Parathyroid adenoma (tissue), 2 donors: ENCODE measurements at regions not wholly inside any gene's neighbourhood (a gene's known extent, or its start where the extent isn't known, plus 50 kb on each side); places are given as distances from the start of the nearest gene placed in this dataset.

Source experiments
- H2AFZ ChIP-seq: fragments of 300-600 bp; sonication (generic); one replicate; pipeline ENCODE4 v1.7.0; 2017; ENCODE audit warnings: antibody characterized with exemption, mild to moderate bottlenecking
- H3K27ac ChIP-seq: fragments of 300-600 bp; sonication (generic); one replicate; pipeline ENCODE4 v1.7.0; 2017
- H3K27me3 ChIP-seq: fragments of 300-600 bp; sonication (generic); one replicate; pipeline ENCODE4 v1.7.0; 2017; ENCODE audit warnings: low read length; ENCODE audit not compliant: control insufficient read depth, insufficient read depth
- H3K36me3 ChIP-seq: fragments of 300-600 bp; sonication (generic); one replicate; pipeline ENCODE4 v1.7.0; 2017; ENCODE audit warnings: low read length; ENCODE audit not compliant: control insufficient read depth, insufficient read depth
- H3K4me1 ChIP-seq: fragments of 300-600 bp; sonication (generic); one replicate; pipeline ENCODE4 v1.7.0; 2017; ENCODE audit warnings: control low read depth
- H3K4me2 ChIP-seq: fragments of 300-600 bp; sonication (generic); one replicate; pipeline ENCODE4 v1.7.0; 2017; ENCODE audit warnings: low read length
- H3K4me3 ChIP-seq: fragments of 300-600 bp; sonication (generic); one replicate; pipeline ENCODE4 v1.7.0; 2017; ENCODE audit warnings: low read depth, low read length
- H3K79me2 ChIP-seq: fragments of 300-600 bp; sonication (generic); one replicate; pipeline ENCODE4 v1.7.0; 2017; ENCODE audit warnings: control low read depth
- H3K9ac ChIP-seq: fragments of 300-600 bp; sonication (generic); one replicate; pipeline ENCODE4 v1.7.0; 2017; ENCODE audit warnings: mild to moderate bottlenecking
- H3K9me3 ChIP-seq: fragments of 300-600 bp; sonication (generic); one replicate; pipeline ENCODE4 v1.7.0; 2017; ENCODE audit warnings: low read length; ENCODE audit not compliant: control insufficient read depth
- TF ChIP-seq, protein P1 (sequence below): fragments of 300-600 bp; sonication (generic); IDR thresholded peaks from one replicate; pipeline ENCODE4 v1.7.0; 2017; ENCODE audit warnings: antibody characterized with exemption, mild to moderate bottlenecking
- donor health status: primary hyperparathyroidism.

DNA sequence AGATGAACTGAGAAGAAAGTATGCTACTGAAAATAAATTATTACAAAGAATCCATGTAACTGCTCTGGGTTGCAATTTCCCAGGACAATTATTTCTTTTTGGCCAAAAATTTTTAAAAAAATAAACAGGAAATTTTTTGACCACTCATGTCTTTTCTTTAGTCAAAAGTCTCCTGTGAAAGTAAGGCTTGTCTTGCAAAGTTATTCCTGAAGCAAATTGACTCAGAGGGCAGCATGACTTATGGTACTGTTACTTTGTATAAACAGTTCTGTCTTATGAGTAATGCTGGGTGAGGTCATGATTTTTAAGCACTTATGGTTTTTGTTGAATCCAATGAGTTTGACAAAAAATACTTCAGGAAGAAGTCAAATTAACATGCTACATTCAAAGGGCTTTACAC, 292.8 kb upstream of the ARSJ start:
- no peak overlapping the region for H3K4me3 ChIP-seq
- no peaks in the 10 kb centered on the region for H3K27me3 ChIP-seq
- H3K27ac ChIP-seq: no peak overlapping the region
- TF ChIP-seq, protein P1, sequence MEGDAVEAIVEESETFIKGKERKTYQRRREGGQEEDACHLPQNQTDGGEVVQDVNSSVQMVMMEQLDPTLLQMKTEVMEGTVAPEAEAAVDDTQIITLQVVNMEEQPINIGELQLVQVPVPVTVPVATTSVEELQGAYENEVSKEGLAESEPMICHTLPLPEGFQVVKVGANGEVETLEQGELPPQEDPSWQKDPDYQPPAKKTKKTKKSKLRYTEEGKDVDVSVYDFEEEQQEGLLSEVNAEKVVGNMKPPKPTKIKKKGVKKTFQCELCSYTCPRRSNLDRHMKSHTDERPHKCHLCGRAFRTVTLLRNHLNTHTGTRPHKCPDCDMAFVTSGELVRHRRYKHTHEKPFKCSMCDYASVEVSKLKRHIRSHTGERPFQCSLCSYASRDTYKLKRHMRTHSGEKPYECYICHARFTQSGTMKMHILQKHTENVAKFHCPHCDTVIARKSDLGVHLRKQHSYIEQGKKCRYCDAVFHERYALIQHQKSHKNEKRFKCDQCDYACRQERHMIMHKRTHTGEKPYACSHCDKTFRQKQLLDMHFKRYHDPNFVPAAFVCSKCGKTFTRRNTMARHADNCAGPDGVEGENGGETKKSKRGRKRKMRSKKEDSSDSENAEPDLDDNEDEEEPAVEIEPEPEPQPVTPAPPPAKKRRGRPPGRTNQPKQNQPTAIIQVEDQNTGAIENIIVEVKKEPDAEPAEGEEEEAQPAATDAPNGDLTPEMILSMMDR: no peak
- no peak overlapping the region for H3K9ac ChIP-seq
- no peak overlapping the region for H3K4me2 ChIP-seq
- H3K4me1 ChIP-seq: no peaks in the 10 kb centered on the region
- no peaks in the 10 kb centered on the region for H3K9me3 ChIP-seq
- H3K36me3 ChIP-seq: no peaks in the 10 kb centered on the region
- H3K79me2 ChIP-seq: no peaks in the 10 kb centered on the region
- H2AFZ ChIP-seq: no peak overlapping the region

DNA sequence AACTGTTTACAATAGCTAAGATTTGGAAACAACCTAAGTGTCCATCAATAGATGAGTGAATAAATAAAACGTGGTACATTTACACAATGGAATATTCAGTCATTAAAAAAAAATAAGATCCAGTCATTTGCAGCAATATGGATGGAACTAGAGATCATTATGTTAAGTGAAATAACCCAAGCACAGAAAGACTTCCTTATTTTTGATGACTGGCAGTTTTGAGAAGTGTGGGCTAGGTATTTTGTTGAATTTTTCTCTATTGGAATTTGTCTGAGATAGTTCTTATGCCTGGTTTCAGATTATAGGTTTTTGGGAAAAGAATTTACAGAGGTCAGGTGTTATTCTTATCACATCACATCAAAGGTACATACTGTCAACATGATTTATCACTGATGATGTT, 293.8 kb upstream of the ARSJ start:
- Histone ChIP-seq H3K36me3 (no peaks in the 10 kb centered on the region), H3K79me2 (no peaks in the 10 kb centered on the region), H3K27ac (no peak overlapping the region), H3K4me1 (no peaks in the 10 kb centered on the region), H3K9ac (no peak overlapping the region), H2AFZ (no peak overlapping the region), H3K9me3 (no peaks in the 10 kb centered on the region), H3K4me3 (no peak overlapping the region), H3K27me3 (no peaks in the 10 kb centered on the region), H3K4me2 (no peak overlapping the region)
- TF ChIP-seq, protein P1: no peak

DNA sequence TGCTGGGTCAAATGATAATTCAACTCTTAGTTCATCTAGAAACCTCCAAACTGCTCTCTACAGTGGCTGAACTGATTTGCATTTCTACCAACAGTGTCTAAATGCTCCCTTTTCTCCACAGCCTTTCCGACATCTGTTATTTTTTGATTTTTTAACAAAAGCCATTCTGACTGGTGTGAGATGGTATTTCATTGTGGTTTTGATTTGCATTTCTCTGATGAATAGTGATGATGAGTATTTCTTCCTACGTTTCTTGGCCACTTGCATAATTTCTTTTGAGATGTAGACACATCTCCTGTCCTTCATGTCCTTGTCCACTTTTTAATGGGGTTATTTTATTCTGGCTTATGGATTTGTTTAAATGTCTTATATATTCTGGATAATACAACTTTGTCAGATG, 298.2 kb upstream of the ARSJ start:
- Histone ChIP-seq H3K4me1 (no peaks in the 10 kb centered on the region), H3K9me3 (no peaks in the 10 kb centered on the region), H3K79me2 (no peaks in the 10 kb centered on the region), H3K27ac (no peak overlapping the region), H3K4me2 (no peak overlapping the region), H2AFZ (no peak overlapping the region), H3K9ac (no peak overlapping the region), H3K27me3 (no peaks in the 10 kb centered on the region), H3K4me3 (no peak overlapping the region), H3K36me3 (no peaks in the 10 kb centered on the region)
- TF ChIP-seq, protein P1: no peak

DNA sequence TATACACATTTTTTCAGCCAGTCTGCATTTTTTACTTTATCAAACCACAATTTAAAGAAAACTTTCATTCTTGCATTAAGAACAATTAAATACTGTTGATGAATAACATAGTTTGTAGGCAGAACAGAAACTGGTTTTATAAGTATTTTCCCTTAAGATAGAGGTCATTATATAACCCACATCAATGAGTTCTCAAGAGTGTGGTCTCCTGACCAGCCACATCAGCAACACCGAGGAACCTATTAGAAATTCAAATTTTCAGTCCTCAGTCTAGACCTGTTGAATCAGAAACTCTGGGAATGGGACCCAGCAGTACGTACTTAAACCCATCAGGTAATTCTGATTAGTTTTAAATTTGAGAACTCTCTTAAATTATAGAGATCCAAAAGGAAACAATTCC, 299.6 kb upstream of the ARSJ start:
- H3K27me3 ChIP-seq: no peaks in the 10 kb centered on the region
- H2AFZ ChIP-seq: no peak overlapping the region
- no peaks in the 10 kb centered on the region for H3K79me2 ChIP-seq
- H3K9me3 ChIP-seq: no peaks in the 10 kb centered on the region
- H3K36me3 ChIP-seq: no peaks in the 10 kb centered on the region
- TF ChIP-seq, protein P1: no peak
- no peak overlapping the region for H3K27ac ChIP-seq
- no peak overlapping the region for H3K4me2 ChIP-seq
- no peaks in the 10 kb centered on the region for H3K4me1 ChIP-seq
- H3K4me3 ChIP-seq: no peak overlapping the region
- no peak overlapping the region for H3K9ac ChIP-seq

DNA sequence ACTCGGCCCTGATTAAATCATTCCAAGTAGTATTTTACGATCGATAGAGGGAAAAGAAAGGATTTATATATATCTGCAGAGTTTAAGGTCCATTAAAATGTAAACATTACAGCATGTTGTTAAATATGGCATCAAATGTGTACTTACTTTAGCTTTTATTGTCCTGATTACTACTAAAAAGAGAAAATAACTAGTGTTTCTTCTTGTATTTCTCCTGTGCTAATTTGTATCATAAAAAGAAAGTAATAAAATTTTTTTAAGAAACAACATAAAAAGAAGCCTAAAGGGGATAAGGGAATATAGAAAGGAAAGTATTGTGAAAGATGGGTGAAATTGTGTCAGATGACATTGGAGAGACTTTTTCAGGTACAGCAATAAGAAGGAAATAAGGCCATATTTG, 300.3 kb upstream of the ARSJ start:
- H3K4me3 ChIP-seq: no peak overlapping the region
- H3K79me2 ChIP-seq: no peaks in the 10 kb centered on the region
- no peaks in the 10 kb centered on the region for H3K4me1 ChIP-seq
- H3K9me3 ChIP-seq: no peaks in the 10 kb centered on the region
- no peaks in the 10 kb centered on the region for H3K36me3 ChIP-seq
- no peak overlapping the region for H3K27ac ChIP-seq
- H3K4me2 ChIP-seq: no peak overlapping the region
- TF ChIP-seq, protein P1: no peak
- no peak overlapping the region for H3K9ac ChIP-seq
- H2AFZ ChIP-seq: no peak overlapping the region
- no peaks in the 10 kb centered on the region for H3K27me3 ChIP-seq
